ENCODE measurements at regions not wholly inside any gene's neighbourhood (a gene's known extent, or its start where the extent isn't known, plus 50 kb on each side); places are given as distances from the start of the nearest gene placed in this dataset.

- no peaks in the 10 kb centered on the region for H3K36me3 Mint-ChIP-seq
- ATAC-seq (ENCODE audit: low read depth in 2 of 2) (no peak), DNase-seq (no peak)
- no peak overlapping the region for H3K27ac Mint-ChIP-seq
- H3K4me1 Mint-ChIP-seq, result no peaks in the 10 kb centered on the region
- H3K9me3 Mint-ChIP-seq, result peaks cover 8 to 16% (median 15%) of the 10 kb centered on the region in 7 donors
- H3K27me3 Mint-ChIP-seq, result no peaks in the 10 kb centered on the region
- no peak overlapping the region for H3K4me3 Mint-ChIP-seq
These were observed 451.0 kb upstream of the ZNF507 start for GRCh38 chr19:31894451-31894850.

GRCh38 chr19:31897292-31897691, 448.1 kb upstream of the ZNF507 start:
- DNase-seq (no peak), ATAC-seq (ENCODE audit: low read depth in 2 of 2) (no peak)
- no peak overlapping the region for H3K27ac Mint-ChIP-seq
- H3K27me3 Mint-ChIP-seq, result no peaks in the 10 kb centered on the region
- no peak overlapping the region for H3K4me3 Mint-ChIP-seq
- no peaks in the 10 kb centered on the region for H3K36me3 Mint-ChIP-seq
- peaks cover 4 to 16% (median 6%) of the 10 kb centered on the region in 7 donors for H3K9me3 Mint-ChIP-seq
- H3K4me1 Mint-ChIP-seq, result no peaks in the 10 kb centered on the region

- Mint-ChIP-seq H3K36me3 (no peaks in the 10 kb centered on the region), H3K27ac (no peak overlapping the region), H3K4me3 (no peak overlapping the region), H3K27me3 (no peaks in the 10 kb centered on the region), H3K4me1 (peaks cover 2 to 4% (median 3%) of the 10 kb centered on the region in 3 donors), H3K9me3 (peaks cover 0 to 8% (median 2%) of the 10 kb centered on the region in 7 donors)
- DNase-seq (no peak), ATAC-seq (ENCODE audit: low read depth in 2 of 2) (no peak)
These were observed 444.4 kb upstream of the ZNF507 start for GRCh38 chr19:31900991-31901390.

GRCh38 chr19:31902821-31903220, 442.6 kb upstream of the ZNF507 start:
- Mint-ChIP-seq H3K4me1 (peaks cover 7 to 10% (median 10%) of the 10 kb centered on the region in 3 donors), H3K9me3 (peaks cover 0 to 7% (median 0%) of the 10 kb centered on the region in 7 donors), H3K27ac (no peak overlapping the region), H3K27me3 (no peaks in the 10 kb centered on the region), H3K36me3 (no peaks in the 10 kb centered on the region), H3K4me3 (peak overlapping the region in 1 of 8 donors; percentile 5)
- DNase-seq, result no peak
- ATAC-seq (ENCODE audit: low read depth in 2 of 2), result no peak

- H3K27me3 Mint-ChIP-seq, result no peaks in the 10 kb centered on the region
- ATAC-seq (ENCODE audit: low read depth in 2 of 2) (no peak), DNase-seq (no peak)
- no peak overlapping the region for H3K4me3 Mint-ChIP-seq
- peaks cover 0 to 7% (median 0%) of the 10 kb centered on the region in 7 donors for H3K9me3 Mint-ChIP-seq
- H3K36me3 Mint-ChIP-seq, result no peaks in the 10 kb centered on the region
- peaks cover 7 to 10% (median 10%) of the 10 kb centered on the region in 3 donors for H3K4me1 Mint-ChIP-seq
- H3K27ac Mint-ChIP-seq, result no peak overlapping the region
These were observed 441.4 kb upstream of the ZNF507 start for GRCh38 chr19:31903979-31904378.

GRCh38 chr19:31906111-31906871, 439.1 kb upstream of the ZNF507 start:
- DNase-seq (no peak), ATAC-seq (ENCODE audit: low read depth in 2 of 2) (no peak)
- Mint-ChIP-seq H3K27me3 (no peaks in the 10 kb centered on the region), H3K9me3 (peaks cover 0 to 7% (median 0%) of the 10 kb centered on the region in 7 donors), H3K4me3 (peak overlapping the region in 4 of 8 donors; percentile 29 to 60 (median 37)), H3K27ac (peak overlapping the region in 2 of 6 donors; percentile 15 to 28), H3K36me3 (no peaks in the 10 kb centered on the region), H3K4me1 (peaks cover 7 to 10% (median 10%) of the 10 kb centered on the region in 3 donors)

GRCh38 chr19:31907661-31908060, 437.7 kb upstream of the ZNF507 start:
- H3K4me1 Mint-ChIP-seq, result peaks cover 7 to 10% (median 10%) of the 10 kb centered on the region in 3 donors

GRCh38 chr19:31908080-31908479, 437.3 kb upstream of the ZNF507 start:
- Mint-ChIP-seq H3K4me1 (peaks cover 7 to 10% (median 10%) of the 10 kb centered on the region in 3 donors), H3K9me3 (peaks cover 0 to 7% (median 0%) of the 10 kb centered on the region in 7 donors), H3K4me3 (no peak overlapping the region), H3K36me3 (no peaks in the 10 kb centered on the region), H3K27me3 (no peaks in the 10 kb centered on the region), H3K27ac (no peak overlapping the region)
- ATAC-seq (ENCODE audit: low read depth in 2 of 2), result no peak
- no peak for DNase-seq

More at GRCh38 chr19:31907661-31908060, 437.7 kb upstream of the ZNF507 start:
- H3K4me3 Mint-ChIP-seq, result no peak overlapping the region
- peaks cover 0 to 7% (median 0%) of the 10 kb centered on the region in 7 donors for H3K9me3 Mint-ChIP-seq
- H3K36me3 Mint-ChIP-seq, result no peaks in the 10 kb centered on the region
- no peaks in the 10 kb centered on the region for H3K27me3 Mint-ChIP-seq
- ATAC-seq (ENCODE audit: low read depth in 2 of 2) (no peak), DNase-seq (no peak)
- no peak overlapping the region for H3K27ac Mint-ChIP-seq

- DNase-seq, result no peak
- H3K4me1 Mint-ChIP-seq, result peaks cover 7 to 10% (median 10%) of the 10 kb centered on the region in 3 donors
- no peak overlapping the region for H3K27ac Mint-ChIP-seq
- H3K36me3 Mint-ChIP-seq, result no peaks in the 10 kb centered on the region
- ATAC-seq (ENCODE audit: low read depth in 2 of 2), result no peak
- H3K9me3 Mint-ChIP-seq, result peaks cover 0 to 7% (median 0%) of the 10 kb centered on the region in 7 donors
- H3K27me3 Mint-ChIP-seq, result no peaks in the 10 kb centered on the region
- H3K4me3 Mint-ChIP-seq, result no peak overlapping the region
These were observed 436.7 kb upstream of the ZNF507 start for GRCh38 chr19:31908496-31909225.

- no peak for ATAC-seq (ENCODE audit: low read depth in 2 of 2)
- H3K36me3 Mint-ChIP-seq, result no peaks in the 10 kb centered on the region
- peaks cover 0 to 3% (median 0%) of the 10 kb centered on the region in 7 donors for H3K9me3 Mint-ChIP-seq
- H3K27ac Mint-ChIP-seq, result no peak overlapping the region
- H3K4me3 Mint-ChIP-seq, result no peak overlapping the region
- no peak for DNase-seq
- peaks cover 7 to 10% (median 10%) of the 10 kb centered on the region in 3 donors for H3K4me1 Mint-ChIP-seq
- no peaks in the 10 kb centered on the region for H3K27me3 Mint-ChIP-seq
These were observed 435.2 kb upstream of the ZNF507 start for GRCh38 chr19:31910224-31910623.

- Mint-ChIP-seq H3K27ac (no peak overlapping the region), H3K9me3 (peaks cover 0 to 1% (median 0%) of the 10 kb centered on the region in 7 donors), H3K4me1 (peaks cover 0 to 3% (median 0%) of the 10 kb centered on the region in 3 donors), H3K4me3 (no peak overlapping the region), H3K27me3 (no peaks in the 10 kb centered on the region), H3K36me3 (no peaks in the 10 kb centered on the region)
- no peak for ATAC-seq (ENCODE audit: low read depth in 2 of 2)
- DNase-seq, result no peak
These were observed 433.8 kb upstream of the ZNF507 start for GRCh38 chr19:31911577-31911976.

GRCh38 chr19:31913103-31913661, 432.2 kb upstream of the ZNF507 start:
- H3K4me1 Mint-ChIP-seq, result no peaks in the 10 kb centered on the region
- H3K9me3 Mint-ChIP-seq, result no peaks in the 10 kb centered on the region
- no peak overlapping the region for H3K4me3 Mint-ChIP-seq
- no peak overlapping the region for H3K27ac Mint-ChIP-seq
- no peaks in the 10 kb centered on the region for H3K27me3 Mint-ChIP-seq
- DNase-seq, result no peak
- H3K36me3 Mint-ChIP-seq, result no peaks in the 10 kb centered on the region
- no peak for ATAC-seq (ENCODE audit: low read depth in 2 of 2)

GRCh38 chr19:31930401-31930800, 415.0 kb upstream of the ZNF507 start:
- H3K36me3 Mint-ChIP-seq, result no peaks in the 10 kb centered on the region

More at GRCh38 chr19:31930401-31930800, 415.0 kb upstream of the ZNF507 start:
- ATAC-seq (ENCODE audit: low read depth in 2 of 2) (no peak), DNase-seq (no peak)
- peaks cover 0 to 2% (median 0%) of the 10 kb centered on the region in 3 donors for H3K27me3 Mint-ChIP-seq
- H3K4me3 Mint-ChIP-seq, result no peak overlapping the region
- H3K4me1 Mint-ChIP-seq, result no peaks in the 10 kb centered on the region
- H3K9me3 Mint-ChIP-seq, result peaks cover 4 to 17% (median 7%) of the 10 kb centered on the region in 7 donors
- peak overlapping the region in 1 of 6 donors; percentile 77 for H3K27ac Mint-ChIP-seq
